NB4 (cell line): ENCODE measurements at regions not wholly inside any gene's neighbourhood (a gene's known extent, or its start where the extent isn't known, plus 50 kb on each side); places are given as distances from the start of the nearest gene placed in this dataset.

Experiments used
- CTCF ChIP-seq: IDR thresholded peaks from one replicate; pipeline ENCODE4 v1.5.1; 2012; ENCODE audit warnings: low read depth, low read length
- MYC ChIP-seq: IDR thresholded peaks from 2 replicates; pipeline ENCODE4 v1.6.1; 2011; ENCODE audit warnings: low read depth, low read length
- POLR2A ChIP-seq: IDR thresholded peaks from 2 replicates; pipeline ENCODE4 v1.6.1; 2011; ENCODE audit warnings: mild to moderate bottlenecking; ENCODE audit not compliant: insufficient read length; ENCODE audit errors: extremely low read depth

GRCh38 chrX:68937581-68937980 lies 108.8 kb downstream of the EFNB1 start:
- TF ChIP-seq CTCF (no peak), POLR2A (no peak), MYC (no peak)
